NCI-H1930 (cell line): ENCODE measurements at regions not wholly inside any gene's neighbourhood (a gene's known extent, or its start where the extent isn't known, plus 50 kb on each side); places are given as distances from the start of the nearest gene placed in this dataset.

Experiments
- DNase-seq, 2 experiments: peaks; one replicate each; lab custom pipeline; 2025; lab: John Stamatoyannopoulos, UW

DNA sequence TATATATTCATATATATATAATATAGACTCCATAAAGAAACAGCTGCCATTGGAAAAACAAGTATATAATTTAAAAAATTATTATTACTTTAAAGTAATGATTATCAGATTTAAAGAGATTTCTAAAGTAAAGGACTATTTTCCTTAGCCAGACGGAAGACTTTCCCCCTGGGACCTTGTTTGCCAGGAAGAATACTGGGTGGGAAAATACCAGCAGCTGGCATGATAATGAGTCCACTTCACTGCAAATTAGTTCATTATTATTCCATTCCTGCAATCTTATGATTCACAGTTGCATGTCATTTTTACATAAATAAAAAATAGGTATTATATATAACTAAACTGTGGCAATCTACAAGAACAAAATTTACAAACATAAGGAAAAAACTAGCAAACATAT, 339.8 kb upstream of the CDH7 start:
- DNase-seq: no peak

DNA sequence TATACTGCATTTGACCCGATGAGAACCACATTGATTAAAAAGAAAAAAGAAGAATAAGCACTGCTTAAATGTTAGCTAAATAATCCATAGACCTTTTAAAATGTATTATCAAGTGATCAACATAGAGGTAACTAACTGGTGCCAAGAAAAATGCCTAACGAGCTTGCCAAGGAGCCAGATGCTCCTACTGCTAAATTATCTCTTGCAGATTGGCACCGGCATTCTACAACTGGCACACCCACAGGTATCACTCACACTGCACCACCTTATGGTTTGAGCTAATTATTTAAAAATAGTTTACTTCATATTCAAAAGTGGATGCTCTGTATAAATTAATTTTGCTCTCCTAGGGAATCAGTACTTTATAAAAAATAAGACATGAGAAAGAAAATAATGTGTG, 341.6 kb upstream of the CDH7 start:
- DNase-seq: no peak

DNA sequence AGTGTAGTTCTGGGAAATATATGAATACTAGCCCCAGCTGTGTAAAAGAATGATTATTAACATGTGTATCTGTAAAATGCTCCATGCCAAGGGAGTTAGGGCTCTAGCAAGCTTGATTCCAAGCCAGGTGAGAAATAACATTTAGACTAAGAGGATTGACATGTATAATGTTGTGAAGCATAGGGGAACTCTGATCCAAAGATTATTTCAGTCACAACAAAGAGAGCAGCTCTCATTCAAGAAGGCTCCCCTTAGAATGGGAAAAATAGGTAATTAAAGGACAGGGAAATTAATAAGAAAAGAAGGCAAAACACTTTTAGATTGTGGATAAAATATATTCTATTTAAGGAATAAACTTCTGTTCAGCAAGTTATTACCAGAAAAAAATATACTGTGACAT, 347.3 kb upstream of the CDH7 start:
- no peak for DNase-seq

DNA sequence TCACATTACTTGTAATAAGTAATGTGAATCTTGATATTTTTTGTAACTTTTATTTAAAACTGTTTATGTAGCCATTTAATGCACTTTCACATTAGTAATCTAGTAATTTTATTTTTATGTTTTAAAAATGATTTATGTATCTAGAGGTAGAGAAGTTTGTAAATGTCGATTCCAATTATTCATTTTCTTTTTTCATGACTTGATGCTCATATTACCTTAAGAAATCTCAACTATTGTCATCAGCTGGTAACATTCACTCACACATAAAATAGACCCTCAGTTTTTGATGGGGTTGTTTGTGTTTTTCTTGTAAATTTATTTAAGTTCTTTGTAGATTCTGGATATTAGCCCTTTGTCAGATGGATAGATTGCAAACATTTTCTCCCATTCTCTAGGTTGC, 351.7 kb upstream of the CDH7 start:
- no peak for DNase-seq

DNA sequence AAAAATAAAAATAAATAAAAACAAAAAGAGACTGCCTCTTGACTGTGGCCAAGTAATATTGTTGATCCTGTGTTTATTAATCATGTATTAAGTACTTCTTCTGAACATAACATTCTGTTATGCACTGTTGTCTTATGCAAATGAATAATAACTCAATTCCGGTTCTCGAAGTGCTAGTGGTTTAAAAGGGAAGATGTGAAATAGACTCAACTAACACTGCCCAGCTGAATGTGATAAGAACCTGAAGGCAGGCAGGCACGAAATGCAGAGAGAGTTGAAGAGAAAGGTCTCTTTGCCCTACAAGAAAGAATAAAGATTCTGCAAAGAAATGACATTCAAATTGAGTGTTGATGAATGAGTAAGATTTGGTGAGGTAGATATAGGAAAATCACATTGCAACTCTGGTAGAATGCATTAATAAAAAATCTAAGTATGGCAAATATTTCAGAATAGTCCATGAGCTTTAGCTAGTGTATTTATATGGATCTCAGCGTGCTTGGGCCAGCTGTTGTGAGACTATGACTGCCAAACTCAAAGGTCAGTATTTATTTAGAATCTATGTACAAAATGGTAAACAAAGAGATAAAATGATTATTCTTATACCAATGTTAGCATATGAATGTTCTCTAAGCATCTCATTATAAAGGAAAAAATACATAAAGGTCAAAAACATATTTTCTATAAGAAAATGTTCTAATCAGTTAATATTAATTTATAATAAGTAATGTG, 352.3 kb upstream of the CDH7 start:
- no peak for DNase-seq

DNA sequence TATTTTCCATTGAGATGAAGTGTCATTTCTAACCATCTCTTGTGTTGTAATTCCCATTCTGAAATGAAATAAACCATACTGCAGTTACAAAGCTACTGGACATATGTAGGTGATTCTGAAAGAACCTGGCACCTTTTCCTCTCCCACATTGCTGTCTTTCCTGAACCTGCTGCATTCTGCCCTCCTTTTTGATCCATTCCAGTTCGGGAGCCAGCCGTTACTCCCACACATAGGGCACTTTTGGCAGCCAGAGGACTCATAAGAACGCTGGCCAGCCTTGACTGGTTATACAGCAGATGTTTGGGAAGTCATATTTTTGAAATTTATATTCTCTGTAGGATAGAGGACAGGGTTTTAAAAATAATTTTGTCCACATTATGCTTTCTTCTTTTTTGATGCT, 369.8 kb upstream of the CDH7 start:
- no peak for DNase-seq

DNA sequence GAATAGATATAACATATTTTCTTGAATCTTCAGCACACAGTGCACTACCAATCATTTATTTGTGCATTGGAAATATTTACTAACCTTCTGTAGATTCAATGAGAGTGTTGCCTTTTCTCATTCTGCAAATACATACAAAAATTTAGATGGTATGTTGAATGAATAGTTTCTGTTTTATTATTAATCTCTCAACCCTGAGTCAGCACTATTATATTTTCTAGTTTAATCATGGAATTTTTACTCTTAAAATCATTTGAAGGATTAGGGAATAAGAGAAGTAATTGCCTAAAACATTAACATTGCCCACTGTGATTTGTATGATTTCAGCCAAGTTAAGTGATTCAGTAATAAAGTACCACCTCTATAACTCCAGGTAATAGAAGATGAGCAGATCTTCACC, 370.2 kb upstream of the CDH7 start:
- no peak for DNase-seq

DNA sequence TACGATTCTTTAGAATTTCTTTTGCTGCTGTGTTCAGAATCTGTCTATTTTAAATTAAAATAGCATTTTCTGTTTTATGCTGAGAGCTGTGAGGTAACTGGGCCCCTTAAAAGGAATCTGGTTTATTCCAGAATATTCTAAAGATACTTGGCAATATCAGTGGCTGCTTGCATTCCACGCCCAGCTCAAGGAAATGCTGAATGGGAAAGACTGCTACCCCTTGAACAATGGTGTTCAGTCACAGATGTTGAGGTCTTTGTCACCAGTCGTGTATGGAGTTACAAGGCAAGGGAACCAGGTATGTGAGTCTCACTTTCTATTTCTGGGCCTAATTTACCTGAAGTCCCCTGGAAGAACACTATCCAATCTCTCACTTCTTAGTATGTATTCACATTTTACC, 377.9 kb upstream of the CDH7 start:
- no peak for DNase-seq

DNA sequence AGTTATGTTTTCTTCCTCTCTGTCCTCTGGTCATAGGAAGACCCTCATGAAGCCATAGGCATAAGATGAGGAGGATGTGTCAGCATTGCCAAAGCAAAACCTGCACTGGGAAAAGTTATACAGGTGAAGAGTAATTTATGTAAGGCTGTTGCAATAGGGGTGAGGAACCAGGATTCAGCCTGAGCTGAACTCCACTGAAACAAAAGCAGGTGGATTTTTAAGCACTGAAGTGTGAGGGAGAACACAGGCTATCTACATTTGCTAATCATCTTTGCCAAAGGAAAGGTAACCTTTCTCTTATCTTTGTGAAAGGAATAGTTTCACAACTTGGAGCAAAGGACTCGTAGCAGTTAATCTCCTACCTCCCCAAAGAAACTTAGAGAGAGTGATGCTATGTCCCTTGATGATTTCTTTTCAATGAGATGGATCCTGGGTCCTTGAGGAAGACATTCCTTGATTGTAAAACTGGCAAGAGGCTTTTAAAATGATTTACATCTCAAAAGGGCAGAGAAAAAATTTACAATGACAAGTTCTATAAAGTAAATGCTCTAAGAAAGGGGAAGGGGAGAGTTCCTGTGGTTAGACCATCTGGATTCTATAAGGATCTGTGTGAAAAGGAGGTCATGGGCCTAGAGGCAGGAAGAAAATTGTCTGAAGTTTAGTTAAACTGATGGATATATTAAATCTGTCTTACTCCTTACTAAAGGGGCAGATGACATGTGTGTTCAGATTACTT, 385.4 kb upstream of the CDH7 start:
- DNase-seq: no peak

DNA sequence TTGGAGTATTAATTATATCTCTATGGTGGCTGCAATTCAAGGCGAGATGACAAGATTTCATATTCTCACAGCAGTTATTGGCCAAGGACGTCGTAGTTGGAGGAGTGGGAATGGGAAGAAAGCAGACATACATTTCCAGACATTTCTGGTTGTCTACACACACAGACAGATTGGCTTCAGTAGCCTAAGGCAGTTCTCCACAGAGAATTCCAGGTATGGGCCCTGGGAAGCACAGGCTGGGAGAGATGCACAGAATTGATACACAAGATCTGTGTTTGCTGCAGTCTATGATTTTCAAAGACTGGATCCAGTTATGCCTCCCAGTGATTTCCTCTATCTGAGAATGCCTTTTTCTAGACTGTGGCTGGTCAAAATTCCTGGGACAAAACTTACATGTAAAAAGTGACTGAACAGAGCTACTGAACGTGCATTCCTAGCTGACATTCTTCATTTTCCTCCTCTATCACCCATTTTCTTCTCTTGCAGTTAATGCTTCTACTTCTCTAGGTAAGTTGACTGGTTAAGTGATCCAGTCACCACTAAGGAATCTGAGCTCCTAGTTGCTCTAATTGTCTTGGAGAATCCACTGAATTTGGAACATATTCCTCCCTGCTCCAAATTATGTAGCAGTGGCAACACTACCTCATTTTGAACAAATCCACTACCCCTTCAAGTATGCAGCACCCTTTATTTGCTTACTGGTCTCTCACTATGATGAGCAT, 386.7 kb upstream of the CDH7 start:
- no peak for DNase-seq

DNA sequence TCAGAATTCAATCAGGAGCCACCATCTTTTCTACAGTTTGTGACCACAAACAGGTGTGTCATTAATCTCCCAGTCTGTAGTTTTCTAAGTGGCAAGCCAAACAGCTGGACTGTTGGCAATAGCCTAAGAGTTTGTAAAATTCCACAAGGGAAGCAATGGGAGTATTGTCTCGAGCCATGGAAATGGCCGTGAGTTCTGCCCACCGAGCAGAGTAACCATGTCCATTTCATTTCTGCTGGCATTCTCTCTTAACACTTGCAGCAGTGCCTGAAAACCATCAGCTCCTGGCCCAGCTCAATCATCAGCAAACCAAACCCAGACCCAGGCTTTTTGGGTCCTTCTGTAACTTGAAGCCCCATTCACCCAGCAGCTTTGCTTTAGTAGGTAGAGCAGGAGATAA, 387.8 kb upstream of the CDH7 start:
- no peak for DNase-seq

DNA sequence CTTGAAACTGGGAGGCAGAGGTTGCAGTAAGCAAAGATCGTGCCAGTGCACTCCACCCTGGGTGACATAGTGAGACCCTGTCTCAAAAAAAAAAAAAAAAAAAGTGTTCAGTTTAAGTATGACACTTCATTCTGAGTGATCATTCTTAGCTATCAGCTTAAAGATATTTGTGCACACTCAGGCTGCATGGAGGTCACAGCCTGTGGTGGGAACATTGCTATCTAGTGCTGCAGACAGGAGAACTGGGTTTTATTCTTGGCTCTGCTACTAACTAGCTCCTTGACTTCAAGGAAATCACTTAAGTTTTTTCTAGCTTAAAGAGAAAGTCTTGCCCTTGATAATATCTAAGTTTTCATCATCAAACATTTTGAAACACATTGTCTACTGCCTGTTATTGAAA, 391.3 kb upstream of the CDH7 start:
- no peak for DNase-seq

DNA sequence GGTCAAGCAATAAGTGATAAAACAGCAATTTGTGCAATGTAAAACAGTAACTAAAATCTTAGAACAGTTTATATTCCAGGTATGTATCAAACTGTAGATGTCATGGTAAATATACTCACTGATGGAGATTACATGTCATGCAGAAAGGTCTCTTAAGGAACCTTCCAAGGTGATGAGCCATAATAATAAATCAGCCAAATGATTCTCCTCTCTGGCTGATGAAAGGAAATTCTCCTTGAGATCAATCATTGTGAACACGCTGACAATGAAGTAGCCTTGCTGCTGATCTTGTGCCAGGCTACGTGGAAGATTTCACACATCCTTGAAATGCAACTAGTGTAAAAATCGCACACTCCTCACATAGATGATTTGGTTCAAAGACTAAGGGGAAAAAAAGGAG, 392.5 kb upstream of the CDH7 start:
- no peak for DNase-seq

DNA sequence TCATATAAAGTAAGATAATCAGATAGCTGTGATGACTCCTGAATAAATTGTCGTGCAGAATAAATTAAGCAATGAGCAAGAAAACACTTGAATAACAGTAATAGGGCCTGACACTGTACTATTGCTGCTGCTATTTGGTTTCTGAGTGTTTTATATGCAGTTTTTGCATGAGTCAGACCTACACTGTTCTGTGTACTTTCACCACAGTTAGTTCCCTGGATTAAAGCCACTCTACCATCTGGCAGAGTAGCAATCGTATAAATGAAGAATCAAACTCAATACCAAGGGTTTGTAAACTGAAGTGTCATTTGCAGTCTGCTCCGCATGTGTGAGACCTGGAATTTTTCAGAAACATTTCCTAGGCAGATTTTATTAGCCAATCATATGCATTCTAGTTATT, 398.6 kb upstream of the CDH7 start:
- DNase-seq: no peak

DNA sequence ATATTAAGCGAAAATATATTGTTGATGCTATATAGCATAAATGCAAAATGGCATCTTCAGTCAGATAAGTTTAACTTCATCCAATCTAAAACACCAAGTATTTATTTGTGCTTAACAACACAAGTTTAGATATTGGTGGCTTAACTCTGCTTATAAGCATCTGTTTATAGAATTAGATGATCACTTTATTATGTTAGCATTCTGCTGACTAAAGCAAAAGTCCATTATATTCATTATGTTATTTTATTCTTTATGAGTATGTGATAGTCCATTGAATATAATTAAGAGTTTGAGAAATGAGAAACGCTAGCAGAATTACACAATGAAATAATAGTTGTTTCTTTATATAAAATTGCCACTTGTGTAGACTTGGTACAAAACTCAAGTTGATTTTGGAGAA, 401.2 kb upstream of the CDH7 start:
- no peak for DNase-seq

DNA sequence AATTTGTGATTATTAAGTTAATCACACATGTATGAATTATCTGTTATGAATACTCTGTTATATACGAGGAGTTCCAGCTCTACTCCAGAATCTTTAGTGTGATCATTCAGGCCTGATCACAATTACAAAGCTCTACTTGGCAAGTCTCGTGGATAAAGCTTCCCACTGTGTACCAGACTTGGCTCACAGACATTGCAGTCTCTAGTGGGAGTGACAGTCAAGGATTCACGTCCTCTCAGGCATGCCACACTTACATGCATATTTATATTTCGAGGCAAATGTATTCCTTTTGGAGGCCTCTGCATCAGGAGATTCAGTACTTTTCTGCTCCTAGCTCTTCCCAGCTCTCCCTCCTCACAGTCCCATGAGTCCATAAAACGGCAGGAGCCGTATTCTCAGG, 403.4 kb upstream of the CDH7 start:
- no peak for DNase-seq

DNA sequence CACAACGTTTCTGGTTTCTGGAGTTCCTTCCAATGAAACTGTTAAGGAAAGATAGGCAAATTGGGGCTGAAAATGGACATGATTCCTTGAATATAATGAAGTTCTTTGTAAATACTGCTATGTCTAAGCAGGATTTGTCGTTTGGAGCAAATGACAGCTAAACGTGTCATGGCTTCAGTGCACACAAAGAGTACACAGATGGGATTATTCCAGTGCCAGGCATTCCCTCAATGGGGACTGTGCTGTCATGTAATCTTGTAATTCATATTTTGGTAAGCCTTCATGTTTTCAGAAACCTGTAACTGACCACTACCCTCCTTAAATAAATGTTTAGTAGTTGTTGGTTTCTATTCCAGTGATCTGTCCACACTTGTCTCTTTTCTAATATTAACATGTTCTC, 404.7 kb upstream of the CDH7 start:
- no peak for DNase-seq

DNA sequence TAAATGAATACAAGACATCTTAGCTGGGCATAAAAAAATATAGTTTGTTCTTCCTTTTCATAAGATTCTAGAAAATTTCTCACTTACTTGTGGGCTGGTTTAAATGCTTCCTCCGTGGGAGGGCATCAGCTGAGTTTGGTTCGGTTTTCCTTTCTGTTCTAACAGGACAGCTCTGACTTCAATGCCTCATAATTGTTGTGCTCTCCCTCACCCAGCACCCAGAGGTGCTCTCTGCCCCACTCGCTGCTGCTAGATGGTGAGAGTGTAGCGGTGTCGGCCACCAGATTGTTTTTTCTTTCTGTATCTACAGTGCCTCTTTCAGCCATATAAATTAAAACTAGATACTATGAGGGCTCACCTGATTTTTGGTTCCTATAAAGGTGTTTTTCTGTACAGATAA, 407.2 kb upstream of the CDH7 start:
- DNase-seq: no peak

DNA sequence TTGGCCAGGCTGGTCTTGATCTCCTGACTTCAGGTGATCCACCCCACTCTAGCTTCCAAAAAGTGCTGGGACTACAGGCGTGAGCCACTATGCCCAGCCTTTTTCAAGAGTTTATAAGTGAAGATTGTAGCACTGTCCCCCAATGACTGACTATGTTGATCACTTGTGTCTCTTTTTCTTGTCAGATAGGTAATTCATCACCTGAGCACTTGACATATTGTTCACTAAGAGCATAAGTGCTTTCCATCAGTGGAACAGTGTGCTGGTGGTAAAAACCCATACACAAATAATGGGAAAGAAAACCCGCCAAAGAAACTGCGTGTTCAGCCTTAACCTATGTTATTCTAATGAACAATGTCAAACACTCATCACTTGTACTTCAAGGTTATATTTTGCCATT, 414.4 kb upstream of the CDH7 start:
- DNase-seq: no peak

DNA sequence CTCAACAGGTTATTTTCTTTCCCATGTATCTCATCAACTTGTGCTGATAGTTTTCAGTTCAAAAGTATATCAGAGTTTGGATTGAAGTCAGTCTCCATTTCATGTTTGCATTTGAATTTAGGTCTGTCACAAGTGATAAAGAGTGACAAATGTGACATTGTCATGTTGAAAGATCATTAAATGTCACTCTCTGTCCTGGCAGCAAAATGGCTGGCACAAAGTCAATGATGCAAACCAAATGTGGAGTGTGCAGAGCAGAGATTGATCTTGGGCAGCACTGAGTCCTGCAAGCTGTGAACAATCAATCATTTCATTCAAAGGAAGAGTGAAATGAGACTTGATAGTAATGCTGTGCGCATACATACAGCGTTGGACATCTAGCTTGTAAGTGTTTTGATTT, 421.8 kb upstream of the CDH7 start:
- DNase-seq: no peak

DNA sequence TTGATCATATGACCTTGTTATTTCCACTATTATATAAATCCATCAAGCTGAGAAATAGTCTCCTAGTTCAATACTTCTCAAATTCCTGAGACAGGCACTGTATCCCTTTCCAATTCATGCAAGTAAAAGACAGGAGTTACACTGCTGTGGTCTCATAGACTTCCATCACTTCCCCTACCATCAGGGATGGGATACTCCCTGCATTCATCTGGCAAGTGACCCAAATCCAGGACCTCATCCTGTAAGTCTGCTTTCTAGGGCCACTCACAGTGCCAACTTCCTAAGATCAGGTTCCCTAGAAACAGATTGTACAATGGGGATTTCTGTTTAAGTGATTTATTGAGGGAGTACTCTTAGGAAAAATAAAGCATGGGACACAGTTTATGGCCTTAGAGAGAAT, 424.0 kb upstream of the CDH7 start:
- no peak for DNase-seq

DNA sequence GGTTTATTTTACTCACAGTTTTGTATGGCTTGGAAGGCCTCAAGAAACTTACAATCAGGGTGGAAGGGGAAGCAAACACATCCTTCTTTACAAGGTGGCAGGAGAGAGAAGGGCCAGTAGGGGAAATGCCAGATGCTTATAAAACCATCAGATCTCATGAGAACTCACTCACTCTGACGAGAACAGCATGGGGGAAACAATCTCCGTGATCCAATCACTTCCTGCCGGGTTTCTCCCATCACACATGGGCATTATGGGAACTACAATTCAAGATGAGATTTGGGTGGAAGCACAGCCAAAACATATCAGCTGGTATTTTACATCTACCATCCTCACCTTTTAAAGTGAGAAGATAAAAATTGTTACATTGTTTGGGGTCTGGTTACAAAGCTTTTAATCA, 427.9 kb upstream of the CDH7 start:
- no peak for DNase-seq

DNA sequence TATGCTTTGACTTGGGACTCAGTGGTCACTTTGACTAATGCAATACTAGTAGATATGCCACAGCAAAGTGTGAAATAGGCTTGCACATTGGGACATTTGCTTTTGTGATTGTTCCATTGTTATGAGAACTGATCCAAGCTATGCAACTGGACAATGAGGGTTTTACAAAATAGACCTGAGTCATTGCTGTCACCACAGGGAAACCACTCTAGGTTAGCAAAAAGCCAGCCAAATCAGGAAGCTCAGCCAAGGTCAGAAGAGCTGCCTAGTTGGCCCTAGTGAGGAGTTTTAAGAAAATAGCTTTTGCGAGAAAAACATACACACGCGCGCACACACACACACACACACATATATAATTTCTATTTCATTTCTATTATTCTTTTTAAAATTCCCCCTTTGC, 452.4 kb upstream of the CDH7 start:
- DNase-seq: no peak
